ENCODE measurements at regions not wholly inside any gene's neighbourhood (a gene's known extent, or its start where the extent isn't known, plus 50 kb on each side); places are given as distances from the start of the nearest gene placed in this dataset.

DNA sequence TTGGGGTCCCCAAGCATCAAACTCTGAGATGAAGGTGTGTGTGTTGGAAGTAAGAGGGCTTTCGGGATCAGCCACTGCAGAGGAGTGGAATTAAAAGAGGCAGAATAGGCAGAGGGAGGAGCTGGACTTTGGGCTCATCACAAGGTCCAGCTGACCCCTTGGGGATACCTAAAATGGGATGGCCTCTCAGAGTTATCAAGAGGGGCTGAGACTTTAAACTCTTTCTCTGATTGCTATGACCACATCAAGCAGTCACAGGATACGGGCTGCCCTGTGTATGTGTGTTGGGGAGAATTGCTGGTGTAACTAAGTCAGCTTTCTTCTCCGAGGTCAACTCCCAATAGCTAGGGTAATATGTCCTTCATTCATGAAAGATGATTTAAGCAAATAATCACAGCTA is 127.7 kb upstream of the SLC14A2 start:
- no peak for DNase-seq
- H3K27ac Mint-ChIP-seq (ENCODE audit: unreplicated experiment): no peak overlapping the region

GRCh38 chr18:45488645-45489044 is 126.6 kb upstream of the SLC14A2 start:
- H3K9me3 Mint-ChIP-seq (ENCODE audit: unreplicated experiment): no peaks in the 10 kb centered on the region
- H3K4me1 ChIP-seq: no peaks in the 10 kb centered on the region
- POLR2A ChIA-PET: no interaction called here
- H3K27me3 Mint-ChIP-seq (ENCODE audit: insufficient read depth, unreplicated experiment): no peaks in the 10 kb centered on the region
- TF ChIP-seq, protein P1, sequence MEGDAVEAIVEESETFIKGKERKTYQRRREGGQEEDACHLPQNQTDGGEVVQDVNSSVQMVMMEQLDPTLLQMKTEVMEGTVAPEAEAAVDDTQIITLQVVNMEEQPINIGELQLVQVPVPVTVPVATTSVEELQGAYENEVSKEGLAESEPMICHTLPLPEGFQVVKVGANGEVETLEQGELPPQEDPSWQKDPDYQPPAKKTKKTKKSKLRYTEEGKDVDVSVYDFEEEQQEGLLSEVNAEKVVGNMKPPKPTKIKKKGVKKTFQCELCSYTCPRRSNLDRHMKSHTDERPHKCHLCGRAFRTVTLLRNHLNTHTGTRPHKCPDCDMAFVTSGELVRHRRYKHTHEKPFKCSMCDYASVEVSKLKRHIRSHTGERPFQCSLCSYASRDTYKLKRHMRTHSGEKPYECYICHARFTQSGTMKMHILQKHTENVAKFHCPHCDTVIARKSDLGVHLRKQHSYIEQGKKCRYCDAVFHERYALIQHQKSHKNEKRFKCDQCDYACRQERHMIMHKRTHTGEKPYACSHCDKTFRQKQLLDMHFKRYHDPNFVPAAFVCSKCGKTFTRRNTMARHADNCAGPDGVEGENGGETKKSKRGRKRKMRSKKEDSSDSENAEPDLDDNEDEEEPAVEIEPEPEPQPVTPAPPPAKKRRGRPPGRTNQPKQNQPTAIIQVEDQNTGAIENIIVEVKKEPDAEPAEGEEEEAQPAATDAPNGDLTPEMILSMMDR (IDR thresholded peaks at IDR 0.05; ENCODE audit: insufficient read depth in 1 of 2, low read depth in 1 of 2, low read length in 1 of 2, severe bottlenecking in 1 of 2, unreplicated experiment in 1 of 2): no peak
- H3K4me3 Mint-ChIP-seq (ENCODE audit: unreplicated experiment): no peak overlapping the region
- no peaks in the 10 kb centered on the region for H3K9me3 ChIP-seq
- no peaks in the 10 kb centered on the region for H3K27me3 ChIP-seq (replicated peaks; ENCODE audit: control insufficient read depth, insufficient read depth, low read length)
- no peak overlapping the region for H3K4me3 ChIP-seq (ENCODE audit: low read depth, low read length)
- no peak overlapping the region for H3K27ac Mint-ChIP-seq (ENCODE audit: unreplicated experiment)
- H3K4me1 Mint-ChIP-seq (ENCODE audit: low read depth, unreplicated experiment): no peaks in the 10 kb centered on the region
- H3K36me3 Mint-ChIP-seq (ENCODE audit: insufficient read depth, unreplicated experiment): no peaks in the 10 kb centered on the region
- no TSS peak for BruUV-seq (replicated peaks)
- CTCF ChIA-PET: no interaction called here
- intact Hi-C loops (cut with micrococcal nuclease; ENCODE audit: unreplicated experiment): no loop called here
- DNase-seq: no peak
- no peaks in the 10 kb centered on the region for H3K36me3 ChIP-seq (ENCODE audit: control insufficient read depth, insufficient read depth, low read length)

More for the DNA sequence above, 127.7 kb upstream of the SLC14A2 start:
- no peak overlapping the region for H3K4me3 ChIP-seq (ENCODE audit: low read depth, low read length)
- no peaks in the 10 kb centered on the region for H3K27me3 Mint-ChIP-seq (ENCODE audit: insufficient read depth, unreplicated experiment)
- H3K36me3 Mint-ChIP-seq (ENCODE audit: insufficient read depth, unreplicated experiment): no peaks in the 10 kb centered on the region
- no peaks in the 10 kb centered on the region for H3K27me3 ChIP-seq (replicated peaks; ENCODE audit: control insufficient read depth, insufficient read depth, low read length)
- H3K36me3 ChIP-seq (ENCODE audit: control insufficient read depth, insufficient read depth, low read length): no peaks in the 10 kb centered on the region
- no peak overlapping the region for H3K4me3 Mint-ChIP-seq (ENCODE audit: unreplicated experiment)
- TF ChIP-seq, protein P1 (IDR thresholded peaks at IDR 0.05; ENCODE audit: insufficient read depth in 1 of 2, low read depth in 1 of 2, low read length in 1 of 2, severe bottlenecking in 1 of 2, unreplicated experiment in 1 of 2): no peak
- H3K9me3 ChIP-seq: no peaks in the 10 kb centered on the region
- H3K4me1 ChIP-seq: no peaks in the 10 kb centered on the region
- BruUV-seq (replicated peaks): no TSS peak
- intact Hi-C loops (cut with micrococcal nuclease; ENCODE audit: unreplicated experiment): loop anchor here (1.0 kb wide), 1 partner anchor 26 kb away; no protein-coding TSS in a partner anchor
- H3K4me1 Mint-ChIP-seq (ENCODE audit: low read depth, unreplicated experiment): no peaks in the 10 kb centered on the region
- no peaks in the 10 kb centered on the region for H3K9me3 Mint-ChIP-seq (ENCODE audit: unreplicated experiment)
- ChIA-PET POLR2A (no interaction called here), CTCF (no interaction called here)

GRCh38 chr18:45493830-45494229 is 121.4 kb upstream of the SLC14A2 start:
- Histone ChIP-seq H3K4me1 (no peaks in the 10 kb centered on the region), H3K36me3 (ENCODE audit: control insufficient read depth, insufficient read depth, low read length) (no peaks in the 10 kb centered on the region), H3K4me3 (ENCODE audit: low read depth, low read length) (no peak overlapping the region), H3K9me3 (no peaks in the 10 kb centered on the region), H3K27me3 (replicated peaks; ENCODE audit: control insufficient read depth, insufficient read depth, low read length) (no peaks in the 10 kb centered on the region)
- H3K4me1 Mint-ChIP-seq (ENCODE audit: low read depth, unreplicated experiment): no peaks in the 10 kb centered on the region
- no peak for DNase-seq
- BruUV-seq (replicated peaks): no TSS peak
- H3K27me3 Mint-ChIP-seq (ENCODE audit: insufficient read depth, unreplicated experiment): no peaks in the 10 kb centered on the region
- no peaks in the 10 kb centered on the region for H3K36me3 Mint-ChIP-seq (ENCODE audit: insufficient read depth, unreplicated experiment)
- H3K4me3 Mint-ChIP-seq (ENCODE audit: unreplicated experiment): no peak overlapping the region
- no peak overlapping the region for H3K27ac Mint-ChIP-seq (ENCODE audit: unreplicated experiment)
- CTCF ChIA-PET: no interaction called here
- no peaks in the 10 kb centered on the region for H3K9me3 Mint-ChIP-seq (ENCODE audit: unreplicated experiment)
- intact Hi-C loops (cut with micrococcal nuclease; ENCODE audit: unreplicated experiment): no loop called here
- TF ChIP-seq, protein P1 (IDR thresholded peaks at IDR 0.05; ENCODE audit: insufficient read depth in 1 of 2, low read depth in 1 of 2, low read length in 1 of 2, severe bottlenecking in 1 of 2, unreplicated experiment in 1 of 2): no peak
- POLR2A ChIA-PET: no interaction called here

Data from Caco-2 (cell line).